Cardiac muscle cell (in vitro differentiated cells and primary cell): ENCODE measurements at regions not wholly inside any gene's neighbourhood (a gene's known extent, or its start where the extent isn't known, plus 50 kb on each side); places are given as distances from the start of the nearest gene placed in this dataset.
"Not testable (repeated sequence)": the region's sequence is repeated elsewhere in the genome, so short reads cannot be mapped to it uniquely, and the experiment has no call there.

ENCODE experiments used
- DNase-seq, 2 donors: peaks; one replicate each; pipeline versions ENCODE4 v3.0.0 to v3.0.0-alpha.2; 2010 to 2017; ENCODE audit warnings: low read depth in 1 of 2, low spot score in 1 of 2
- H3K27ac ChIP-seq: fragments of 200-600 bp; sonication (generic); 2 replicates; pipeline ENCODE4 v1.5.1; 2016
- H3K27me3 ChIP-seq: fragments of 200-600 bp; sonication (generic); 2 replicates; pipeline ENCODE4 v1.6.0; 2016; ENCODE audit warnings: control low read depth
- H3K36me3 ChIP-seq: fragments of 200-600 bp; sonication (generic); 2 replicates; pipeline ENCODE4 v1.5.1; 2016; ENCODE audit warnings: control low read depth
- H3K4me1 ChIP-seq: fragments of 200-600 bp; sonication (generic); 2 replicates; pipeline ENCODE4 v1.8.1; 2017; ENCODE audit warnings: low read depth, mild to moderate bottlenecking, mixed run types
- H3K4me3 ChIP-seq: fragments of 200-600 bp; sonication (generic); 2 replicates; pipeline ENCODE4 v1.5.1; 2016; ENCODE audit warnings: mild to moderate bottlenecking
- H3K9me3 ChIP-seq: fragments of 200-600 bp; sonication (generic); 2 replicates; pipeline ENCODE4 v1.5.1; 2017; ENCODE audit warnings: low read depth, mild to moderate bottlenecking, control low read depth
- CTCF ChIP-seq: IDR thresholded peaks from 2 replicates; pipeline ENCODE4 v1.5.1; 2012; ENCODE audit warnings: low read depth, mild to moderate bottlenecking, low read length

- Histone ChIP-seq H3K4me1 (peaks cover 29% of the 10 kb centered on the region), H3K27me3 (no peaks in the 10 kb centered on the region), H3K36me3 (no peaks in the 10 kb centered on the region), H3K4me3 (no peak overlapping the region), H3K27ac (no peak overlapping the region), H3K9me3 (no peaks in the 10 kb centered on the region)
- no peak for DNase-seq
- TF ChIP-seq CTCF: no peak
These were observed 96.9 kb upstream of the SLC25A33 start for GRCh38 chr1:9442278-9442846.

GRCh38 chr1:9442986-9443385 lies 96.3 kb upstream of the SLC25A33 start:
- no peak for TF ChIP-seq CTCF
- Histone ChIP-seq H3K27me3 (no peaks in the 10 kb centered on the region), H3K4me1 (peaks cover 31% of the 10 kb centered on the region), H3K36me3 (no peaks in the 10 kb centered on the region), H3K27ac (no peak overlapping the region), H3K9me3 (no peaks in the 10 kb centered on the region), H3K4me3 (no peak overlapping the region)
- no peak for DNase-seq

- Histone ChIP-seq H3K27me3 (no peaks in the 10 kb centered on the region), H3K4me3 (no peak overlapping the region), H3K36me3 (no peaks in the 10 kb centered on the region), H3K9me3 (no peaks in the 10 kb centered on the region), H3K4me1 (peaks cover 41% of the 10 kb centered on the region), H3K27ac (peak overlapping the region; percentile 81)
- peak; percentile 27 to 47 for DNase-seq
- TF ChIP-seq CTCF: no peak
These were observed 95.3 kb upstream of the SLC25A33 start for GRCh38 chr1:9443913-9444445.

- H3K27ac ChIP-seq: peak overlapping the region; percentile 81
- no peak for TF ChIP-seq CTCF
- DNase-seq: no peak
These were observed 94.7 kb upstream of the SLC25A33 start for GRCh38 chr1:9444532-9444931.

GRCh38 chr1:9445081-9445480 lies 94.2 kb upstream of the SLC25A33 start:
- not testable (repeated sequence) for H3K27me3 ChIP-seq, H3K4me3 ChIP-seq, H3K27ac ChIP-seq, DNase-seq, H3K9me3 ChIP-seq, H3K36me3 ChIP-seq
- peaks cover 50% of the 10 kb centered on the region for H3K4me1 ChIP-seq

More at GRCh38 chr1:9444532-9444931, 94.7 kb upstream of the SLC25A33 start:
- H3K36me3 ChIP-seq: no peaks in the 10 kb centered on the region
- no peaks in the 10 kb centered on the region for H3K27me3 ChIP-seq
- H3K9me3 ChIP-seq: no peaks in the 10 kb centered on the region
- H3K4me3 ChIP-seq: no peak overlapping the region
- H3K4me1 ChIP-seq: peaks cover 46% of the 10 kb centered on the region

GRCh38 chr1:9447215-9447960 lies 91.9 kb upstream of the SLC25A33 start:
- DNase-seq: no peak
- TF ChIP-seq CTCF: no peak
- H3K4me3 ChIP-seq: no peak overlapping the region

More at GRCh38 chr1:9447215-9447960, 91.9 kb upstream of the SLC25A33 start:
- no peaks in the 10 kb centered on the region for H3K9me3 ChIP-seq
- peaks cover 37% of the 10 kb centered on the region for H3K4me1 ChIP-seq
- no peaks in the 10 kb centered on the region for H3K27me3 ChIP-seq
- no peaks in the 10 kb centered on the region for H3K36me3 ChIP-seq
- no peak overlapping the region for H3K27ac ChIP-seq
